Spleen (tissue), 7 donors: ENCODE measurements at regions not wholly inside any gene's neighbourhood (a gene's known extent, or its start where the extent isn't known, plus 50 kb on each side); places are given as distances from the start of the nearest gene placed in this dataset.

ENCODE experiments used
- CTCF ChIP-seq, 11 experiments: fragments of 200-600 bp in 7 of 11; fragments of 450-650 bp in 4 of 11; sonication (generic) in 4 of 11; IDR thresholded peaks in 8 of 11; conservative IDR thresholded peaks in 3 of 11; 1 replicate in 7 of 11; 2 replicates in 4 of 11; pipeline versions ENCODE4 v1.4.0 to v1.8.0; 2016 to 2021; ENCODE audit warnings: antibody characterized with exemption in 11 of 11, inconsistent platforms in 4 of 11, mild to moderate bottlenecking in 1 of 11
- POLR2A ChIP-seq, 3 donors: fragments of 450-650 bp; IDR thresholded peaks; one replicate each; pipeline ENCODE4 v1.5.1; 2017; ENCODE audit warnings: antibody characterized with exemption in 3 of 3, mild to moderate bottlenecking in 1 of 3
- POLR2AphosphoS5 ChIP-seq, 3 donors: sonication (generic); formaldehyde crosslinking; IDR thresholded peaks; one replicate each; pipeline ENCODE4 v1.5.1; 2017; ENCODE audit warnings: antibody characterized with exemption in 3 of 3
- donor health status: DM: no; HTN: no; CAD: no; lungs with moderate emphysema.
- donor health status: DM: no; HTN: no; CAD: no.
- donor health status: DM: no; HTN: no; CAD: no.

- no peak for TF ChIP-seq CTCF (IDR thresholded peaks at IDR 0.05 in 8 of 11, conservative IDR thresholded peaks at IDR 0.05 in 3 of 11)
- TF ChIP-seq POLR2AphosphoS5 (IDR thresholded peaks at IDR 0.05), result no peak
- TF ChIP-seq POLR2A (IDR thresholded peaks at IDR 0.05), result no peak
These were observed 135.2 kb upstream of the TUSC1 start for GRCh38 chr9:25813478-25813877.
